ENCODE measurements at regions not wholly inside any gene's neighbourhood (a gene's known extent, or its start where the extent isn't known, plus 50 kb on each side); places are given as distances from the start of the nearest gene placed in this dataset.

DNA sequence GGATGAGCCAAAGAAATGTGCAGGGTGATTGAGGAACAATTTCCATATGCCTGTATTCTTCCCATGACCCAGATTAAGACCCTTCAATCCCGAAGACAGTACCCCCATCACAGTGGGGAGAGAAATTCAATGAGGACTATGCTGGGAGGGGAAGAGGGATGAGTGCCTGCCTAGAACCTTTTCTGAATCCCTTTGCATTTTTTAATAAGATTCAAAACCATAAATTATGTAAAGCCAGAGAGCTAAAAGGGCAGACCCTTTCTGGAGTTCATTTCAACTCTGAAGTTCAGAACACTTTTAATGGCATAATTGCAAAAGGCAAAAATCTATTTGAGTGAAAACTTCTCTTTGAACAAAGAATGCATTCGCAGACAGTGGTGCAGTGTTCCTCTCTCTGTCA lies 529.5 kb downstream of the NTRK3 start:
- BruUV-seq (replicated peaks): no TSS peak
- no peak overlapping the region for H3K4me2 ChIP-seq
- no peak overlapping the region for H3K27ac ChIP-seq
- H3K4me3 ChIP-seq: no peak overlapping the region
- H3K9me3 ChIP-seq (ENCODE audit: insufficient read depth, low read depth): no peaks in the 10 kb centered on the region
- no peak overlapping the region for H2AFZ ChIP-seq
- no peaks in the 10 kb centered on the region for H3F3A ChIP-seq (ENCODE audit: insufficient read depth, low read depth)
- H3K36me3 ChIP-seq (ENCODE audit: low read depth): no peaks in the 10 kb centered on the region
- no peak for TF ChIP-seq CTCF (conservative IDR thresholded peaks at IDR 0.05)
- TF ChIP-seq EZH2 (IDR thresholded peaks at IDR 0.05; ENCODE audit: low read depth): no peak
- intact Hi-C loops (cut with micrococcal nuclease; ENCODE audit: unreplicated experiment): no loop called here
- H3K27me3 ChIP-seq (ENCODE audit: insufficient read depth, low read depth): no peaks in the 10 kb centered on the region
- ChIA-PET CTCF (no interaction called here), POLR2A (ENCODE audit: unreplicated experiment) (no interaction called here)
- H3K4me1 ChIP-seq (replicated peaks; ENCODE audit: insufficient read depth): no peaks in the 10 kb centered on the region
- no peaks in the 10 kb centered on the region for H3K79me2 ChIP-seq (ENCODE audit: low read depth)
- no peaks in the 10 kb centered on the region for H4K20me1 ChIP-seq (ENCODE audit: insufficient read depth)
- no peaks in the 10 kb centered on the region for H3K9me2 ChIP-seq (ENCODE audit: insufficient read depth)
- no peak for DNase-seq

DNA sequence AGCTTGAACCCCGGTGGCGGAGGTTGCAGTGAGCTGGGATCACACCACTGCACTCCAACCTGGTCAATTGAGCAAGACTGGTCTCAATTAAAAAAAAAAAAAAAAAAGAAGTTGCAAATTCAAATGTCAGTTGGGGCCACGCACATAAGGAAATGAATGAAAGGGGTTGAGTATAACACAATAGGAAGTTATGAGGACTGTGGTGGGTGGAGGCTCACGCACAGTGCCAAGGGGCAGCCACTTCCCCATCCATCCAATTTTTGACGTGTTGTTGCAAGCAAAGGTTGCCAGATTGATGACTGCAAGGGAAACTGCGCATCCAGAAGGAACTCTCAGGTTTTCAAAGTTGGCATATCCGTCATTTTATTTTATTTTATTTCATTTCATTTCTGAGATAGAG lies 532.2 kb downstream of the NTRK3 start:
- no TSS peak for BruUV-seq (replicated peaks)
- no peaks in the 10 kb centered on the region for H3K79me2 ChIP-seq (ENCODE audit: low read depth)
- H3K4me3 ChIP-seq: no peak overlapping the region
- H3F3A ChIP-seq (ENCODE audit: insufficient read depth, low read depth): no peaks in the 10 kb centered on the region
- no peak for DNase-seq
- H3K27ac ChIP-seq: no peak overlapping the region
- H3K27me3 ChIP-seq (ENCODE audit: insufficient read depth, low read depth): no peaks in the 10 kb centered on the region
- no peaks in the 10 kb centered on the region for H3K9me2 ChIP-seq (ENCODE audit: insufficient read depth)
- ChIA-PET POLR2A (ENCODE audit: unreplicated experiment) (no interaction called here), CTCF (no interaction called here)
- H3K9me3 ChIP-seq (ENCODE audit: insufficient read depth, low read depth): no peaks in the 10 kb centered on the region
- H3K36me3 ChIP-seq (ENCODE audit: low read depth): no peaks in the 10 kb centered on the region
- H3K4me2 ChIP-seq: no peak overlapping the region
- no peaks in the 10 kb centered on the region for H4K20me1 ChIP-seq (ENCODE audit: insufficient read depth)
- TF ChIP-seq CTCF (conservative IDR thresholded peaks at IDR 0.05): no peak
- TF ChIP-seq EZH2 (IDR thresholded peaks at IDR 0.05; ENCODE audit: low read depth): no peak
- intact Hi-C loops (cut with micrococcal nuclease; ENCODE audit: unreplicated experiment): no loop called here
- no peak overlapping the region for H2AFZ ChIP-seq
- no peaks in the 10 kb centered on the region for H3K4me1 ChIP-seq (replicated peaks; ENCODE audit: insufficient read depth)

- Histone ChIP-seq H3K4me3 (no peak overlapping the region), H3K4me2 (no peak overlapping the region), H4K20me1 (ENCODE audit: insufficient read depth) (no peaks in the 10 kb centered on the region), H3K27ac (no peak overlapping the region), H3K36me3 (ENCODE audit: low read depth) (no peaks in the 10 kb centered on the region), H3F3A (ENCODE audit: insufficient read depth, low read depth) (no peaks in the 10 kb centered on the region), H3K4me1 (replicated peaks; ENCODE audit: insufficient read depth) (no peaks in the 10 kb centered on the region), H3K9me2 (ENCODE audit: insufficient read depth) (no peaks in the 10 kb centered on the region), H2AFZ (no peak overlapping the region), H3K9me3 (ENCODE audit: insufficient read depth, low read depth) (no peaks in the 10 kb centered on the region), H3K79me2 (ENCODE audit: low read depth) (no peaks in the 10 kb centered on the region), H3K27me3 (ENCODE audit: insufficient read depth, low read depth) (no peaks in the 10 kb centered on the region)
- intact Hi-C loops (cut with micrococcal nuclease; ENCODE audit: unreplicated experiment): no loop called here
- no peak for DNase-seq
- CTCF ChIA-PET: no interaction called here
- no TSS peak for BruUV-seq (replicated peaks)
- POLR2A ChIA-PET (ENCODE audit: unreplicated experiment): no interaction called here
- TF ChIP-seq CTCF (conservative IDR thresholded peaks at IDR 0.05) (no peak), EZH2 (IDR thresholded peaks at IDR 0.05; ENCODE audit: low read depth) (no peak)
These were observed 533.4 kb downstream of the NTRK3 start for GRCh38 chr15:87722941-87723691.

Data from PC-9 (cell line).